GM12865 (cell line): ENCODE measurements at regions not wholly inside any gene's neighbourhood (a gene's known extent, or its start where the extent isn't known, plus 50 kb on each side); places are given as distances from the start of the nearest gene placed in this dataset.

Experiments used
- DNase-seq: peaks from one replicate; pipeline ENCODE4 v3.0.0; 2010; ENCODE audit warnings: low read depth
- H3K4me3 ChIP-seq: 2 replicates; pipeline ENCODE4 v1.5.1; 2011; ENCODE audit warnings: mild to moderate bottlenecking, low read depth, low read length, control low read depth
- CTCF ChIP-seq: IDR thresholded peaks from 2 replicates; pipeline ENCODE4 v1.5.1; 2011; ENCODE audit warnings: low read length, control low read depth, low read depth, inconsistent platforms; ENCODE audit not compliant: insufficient read depth; ENCODE audit errors: missing control alignments

GRCh38 chr13:106372199-106373155, 163.0 kb downstream of the EFNB2 start:
- H3K4me3 ChIP-seq: no peak overlapping the region
- peak; percentile 67 for DNase-seq
- TF ChIP-seq CTCF: no peak

GRCh38 chr13:106371024-106371423, 164.4 kb downstream of the EFNB2 start:
- DNase-seq: no peak
- H3K4me3 ChIP-seq: no peak overlapping the region
- no peak for TF ChIP-seq CTCF

DNA sequence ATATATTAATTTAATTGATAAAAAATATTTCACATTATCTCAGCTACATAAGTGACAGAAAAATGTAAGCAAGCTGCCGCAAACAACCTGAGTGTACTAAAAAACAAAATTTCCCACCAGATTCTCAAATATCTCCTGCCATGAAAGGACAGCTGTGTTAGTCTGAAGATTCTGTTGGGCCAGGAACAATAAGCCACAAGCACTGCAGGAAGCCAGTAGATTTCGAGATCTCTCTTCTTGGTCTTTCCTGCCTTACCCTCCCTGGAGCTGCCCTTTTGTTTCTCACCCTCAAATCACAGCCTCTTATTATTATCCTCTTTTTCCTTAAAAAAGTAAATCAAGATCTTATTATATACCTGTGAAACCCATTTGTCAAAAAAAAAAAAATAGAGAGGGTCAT, 165.6 kb downstream of the EFNB2 start:
- DNase-seq: no peak
- TF ChIP-seq CTCF: no peak
- no peak overlapping the region for H3K4me3 ChIP-seq

GRCh38 chr13:106369091-106369490, 166.4 kb downstream of the EFNB2 start:
- DNase-seq: no peak
- no peak for TF ChIP-seq CTCF
- H3K4me3 ChIP-seq: no peak overlapping the region

DNA sequence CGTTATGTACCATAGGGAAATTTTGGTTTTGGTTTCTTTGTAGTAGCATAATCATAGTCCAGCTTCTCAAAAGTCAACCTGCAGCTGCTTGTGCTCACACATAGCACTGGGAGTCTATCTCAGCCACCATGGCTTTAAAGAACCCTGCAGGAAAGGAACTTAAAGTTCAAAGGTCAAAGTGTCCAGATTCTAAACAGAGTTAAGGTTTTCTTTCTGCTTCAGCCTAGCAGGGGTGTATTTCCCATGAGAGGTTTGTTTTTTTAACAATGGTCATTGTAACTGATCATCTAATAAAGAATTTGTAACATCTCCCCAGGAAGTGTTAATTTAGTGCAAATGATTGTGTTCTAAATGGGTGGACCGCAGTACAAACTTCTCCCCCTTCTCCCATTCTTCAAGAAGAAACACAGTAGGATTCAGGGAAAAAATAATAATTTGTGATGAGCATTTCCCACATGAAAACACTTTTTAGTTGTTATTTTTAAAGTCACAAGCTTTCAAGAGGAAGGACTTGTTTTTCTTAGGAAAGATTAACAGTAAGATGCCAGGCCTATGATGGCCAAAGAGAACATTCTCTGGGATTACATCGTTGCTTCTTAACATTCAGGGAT, 168.0 kb downstream of the EFNB2 start:
- DNase-seq: no peak
- no peak for TF ChIP-seq CTCF
- H3K4me3 ChIP-seq: no peak overlapping the region

DNA sequence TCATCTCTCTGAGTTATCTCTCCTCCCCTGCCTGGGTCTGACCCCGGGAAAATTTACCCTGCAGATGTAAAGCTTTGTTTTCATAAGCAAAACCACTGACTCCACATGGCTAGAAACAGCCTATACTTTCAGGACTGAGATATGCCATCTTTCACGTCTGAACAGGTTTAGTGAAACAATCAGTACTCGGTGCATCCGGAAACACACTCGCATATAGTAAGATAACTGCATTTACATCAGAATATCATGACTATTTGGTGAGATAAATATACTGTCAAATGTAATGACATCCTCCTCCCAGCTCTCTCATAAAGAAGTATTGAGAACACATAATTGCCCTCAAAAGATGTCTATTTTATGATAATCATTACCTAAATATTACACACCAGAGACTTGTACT, 172.8 kb downstream of the EFNB2 start:
- no peak for DNase-seq

More for the DNA sequence above, 172.8 kb downstream of the EFNB2 start:
- no peak overlapping the region for H3K4me3 ChIP-seq
- TF ChIP-seq CTCF: no peak
